Retina (tissue), 1 donor: ENCODE measurements at regions not wholly inside any gene's neighbourhood (a gene's known extent, or its start where the extent isn't known, plus 50 kb on each side); places are given as distances from the start of the nearest gene placed in this dataset.

Source experiments
- DNase-seq: peaks from one replicate; pipeline ENCODE4 v3.0.0-alpha.2; 2016

- DNase-seq: no peak
Measured at GRCh38 chr5:8870349-8870958, 675.4 kb downstream of the SEMA5A start.

GRCh38 chr5:8870959-8871355 lies 674.9 kb downstream of the SEMA5A start:
- DNase-seq: no peak

GRCh38 chr5:8871446-8871845 lies 674.4 kb downstream of the SEMA5A start:
- DNase-seq: no peak

GRCh38 chr5:8875722-8876121 lies 670.2 kb downstream of the SEMA5A start:
- DNase-seq: no peak

- no peak for DNase-seq
Measured at GRCh38 chr5:8879248-8879647, 666.6 kb downstream of the SEMA5A start.

GRCh38 chr5:8884029-8884428 lies 661.8 kb downstream of the SEMA5A start:
- DNase-seq: no peak

- DNase-seq: no peak
Measured at GRCh38 chr5:8892926-8893325, 652.9 kb downstream of the SEMA5A start.

- no peak for DNase-seq
Measured at GRCh38 chr5:8894031-8894430, 651.8 kb downstream of the SEMA5A start.

- no peak for DNase-seq
Measured at GRCh38 chr5:8895062-8895461, 650.8 kb downstream of the SEMA5A start.

- no peak for DNase-seq
Measured at GRCh38 chr5:8895599-8895998, 650.3 kb downstream of the SEMA5A start.

GRCh38 chr5:8897316-8897715 lies 648.6 kb downstream of the SEMA5A start:
- DNase-seq: no peak

- no peak for DNase-seq
Measured at GRCh38 chr5:8905021-8905420, 640.9 kb downstream of the SEMA5A start.

GRCh38 chr5:8906303-8906967 lies 639.4 kb downstream of the SEMA5A start:
- no peak for DNase-seq

GRCh38 chr5:8907168-8907868 lies 638.6 kb downstream of the SEMA5A start:
- no peak for DNase-seq

- DNase-seq: peak; percentile 27
Measured at GRCh38 chr5:8908055-8908683, 637.7 kb downstream of the SEMA5A start.

- DNase-seq: no peak
Measured at GRCh38 chr5:8912106-8912505, 633.8 kb downstream of the SEMA5A start.

- DNase-seq: no peak
Measured at GRCh38 chr5:8913522-8913921, 632.4 kb downstream of the SEMA5A start.

GRCh38 chr5:8919096-8919495 lies 626.8 kb downstream of the SEMA5A start:
- DNase-seq: no peak

GRCh38 chr5:8923526-8923925 lies 622.3 kb downstream of the SEMA5A start:
- no peak for DNase-seq

GRCh38 chr5:8924054-8924793 lies 621.7 kb downstream of the SEMA5A start:
- DNase-seq: no peak

- no peak for DNase-seq
Measured at GRCh38 chr5:8930021-8930420, 615.9 kb downstream of the SEMA5A start.

GRCh38 chr5:8934455-8934854 lies 611.4 kb downstream of the SEMA5A start:
- DNase-seq: no peak

- DNase-seq: no peak
Measured at GRCh38 chr5:8940934-8941333, 604.9 kb downstream of the SEMA5A start.
